IMR-90 (cell line): ENCODE measurements at regions not wholly inside any gene's neighbourhood (a gene's known extent, or its start where the extent isn't known, plus 50 kb on each side); places are given as distances from the start of the nearest gene placed in this dataset.

Source experiments
- ATAC-seq: fragments of 200-7000 bp; cut with Tn5 transposase; 2 replicates; pipeline ENCODE4 v1.9.1; 2020; ENCODE audit warnings: low read depth, mild to moderate bottlenecking, moderate library complexity
- BruUV-seq: library from RNA; stranded (reverse); fragments of 400-500 nt; replicated peaks from 2 replicates; lab custom pipeline; 2021; lab: Mats Ljungman, UMichigan
- CTCF ChIA-PET: fragments of 300-600 bp; formaldehyde crosslinking; extraction: SDS; loops from one replicate; lab custom pipeline; 2021; ENCODE audit warnings: antibody characterized with exemption; lab: Yijun Ruan, JAX
- POLR2A ChIA-PET: fragments of 300-600 bp; sonication (Branson Sonifier 250); formaldehyde crosslinking; loops from one replicate; lab custom pipeline; 2022; ENCODE audit warnings: antibody characterized with exemption; ENCODE audit not compliant: unreplicated experiment; lab: Charles Lee
- DNase-seq: peaks from one replicate; pipeline ENCODE4 v3.0.0; 2013
- H2AFZ ChIP-seq: replicated peaks from 2 replicates; pipeline ENCODE3; 2013; ENCODE audit warnings: low read length, mild to moderate bottlenecking; ENCODE audit not compliant: poor library complexity
- H2AK5ac ChIP-seq: 2 replicates; pipeline ENCODE4 v1.6.1; 2013; ENCODE audit warnings: low read depth, low read length, inconsistent platforms
- H2AK9ac ChIP-seq: replicated peaks from 2 replicates; pipeline ENCODE3; 2013; ENCODE audit warnings: mild to moderate bottlenecking, low read depth, low read length, moderate library complexity; ENCODE audit not compliant: poor library complexity
- H2BK120ac ChIP-seq: 2 replicates; pipeline ENCODE4 v1.6.1; 2013; ENCODE audit warnings: low read depth, low read length, inconsistent platforms
- H2BK15ac ChIP-seq: 3 replicates; pipeline ENCODE4 v1.6.1; 2013; ENCODE audit warnings: low read depth, low read length, inconsistent platforms
- H2BK20ac ChIP-seq: 2 replicates; pipeline ENCODE4 v1.6.1; 2013; ENCODE audit warnings: low read depth, mild to moderate bottlenecking, inconsistent platforms, low read length, moderate library complexity
- H2BK5ac ChIP-seq: 2 replicates; pipeline ENCODE4 v1.6.1; 2013; ENCODE audit warnings: mild to moderate bottlenecking, low read depth, low read length, inconsistent platforms; ENCODE audit not compliant: poor library complexity, severe bottlenecking
- H3K14ac ChIP-seq: replicated peaks from 2 replicates; pipeline ENCODE4 v1.6.1; 2013; ENCODE audit warnings: low read depth, low read length, inconsistent platforms
- H3K18ac ChIP-seq: 2 replicates; pipeline ENCODE4 v1.6.1; 2013; ENCODE audit warnings: low read depth, low read length, control low read depth
- H3K23ac ChIP-seq: 2 replicates; pipeline ENCODE4 v1.6.1; 2013; ENCODE audit warnings: low read depth, low read length, inconsistent platforms
- H3K27ac ChIP-seq: 2 replicates; pipeline ENCODE4 v1.5.1; 2013; ENCODE audit warnings: mild to moderate bottlenecking, control low read depth, low read length; ENCODE audit not compliant: insufficient read depth
- H3K27me3 ChIP-seq: 2 replicates; pipeline ENCODE4 v1.6.1; 2013; ENCODE audit warnings: low read length; ENCODE audit not compliant: control insufficient read depth, insufficient read depth
- H3K36me3 ChIP-seq: 2 replicates; pipeline ENCODE4 v1.6.1; 2013; ENCODE audit warnings: low read length, mixed read lengths; ENCODE audit not compliant: control insufficient read depth, insufficient read depth
- H3K4ac ChIP-seq: 2 replicates; pipeline ENCODE4 v1.6.1; 2013; ENCODE audit warnings: low read depth, low read length, inconsistent platforms
- H3K4me1 ChIP-seq: 2 replicates; pipeline ENCODE4 v1.6.1; 2013; ENCODE audit warnings: low read length, mixed read lengths; ENCODE audit not compliant: control insufficient read depth, insufficient read depth
- H3K4me2 ChIP-seq: 2 replicates; pipeline ENCODE4 v1.6.1; 2013; ENCODE audit warnings: low read depth, mild to moderate bottlenecking, control low read depth, low read length, moderate library complexity
- H3K4me3 ChIP-seq: 2 replicates; pipeline ENCODE4 v1.5.1; 2013; ENCODE audit warnings: low read depth, mild to moderate bottlenecking, control low read depth, low read length, moderate library complexity; ENCODE audit not compliant: insufficient read depth
- H3K56ac ChIP-seq: 2 replicates; pipeline ENCODE4 v1.6.1; 2013; ENCODE audit warnings: low read length, inconsistent platforms; ENCODE audit not compliant: insufficient read depth; ENCODE audit errors: extremely low read depth
- H3K79me1 ChIP-seq, 2 experiments: 2 replicates each; pipeline ENCODE4 v1.6.1; 2013; ENCODE audit warnings: low read length in 2 of 2, inconsistent platforms in 1 of 2, low read depth in 1 of 2
- H3K9ac ChIP-seq: 2 replicates; pipeline ENCODE4 v1.6.1; 2013; ENCODE audit warnings: low read depth, low read length, control low read depth
- H3K9me1 ChIP-seq: 2 replicates; pipeline ENCODE4 v1.6.1; 2013; ENCODE audit warnings: low read length, inconsistent platforms; ENCODE audit not compliant: insufficient read depth
- H3K9me3 ChIP-seq: 2 replicates; pipeline ENCODE4 v1.6.1; 2013; ENCODE audit warnings: low read length; ENCODE audit not compliant: control insufficient read depth, insufficient read depth
- H4K20me1 ChIP-seq: 2 replicates; pipeline ENCODE4 v1.6.1; 2013; ENCODE audit warnings: low read length, inconsistent platforms; ENCODE audit not compliant: insufficient read depth
- H4K5ac ChIP-seq: 2 replicates; pipeline ENCODE4 v1.6.1; 2013; ENCODE audit warnings: mild to moderate bottlenecking, low read depth, low read length, control low read depth
- H4K8ac ChIP-seq, 2 experiments: 2 replicates each; pipeline ENCODE4 v1.6.1; 2013; ENCODE audit warnings: low read depth in 2 of 2, low read length in 2 of 2, control low read depth in 1 of 2, inconsistent platforms in 1 of 2
- H4K91ac ChIP-seq: 2 replicates; pipeline ENCODE4 v1.6.1; 2013; ENCODE audit warnings: low read depth, low read length, inconsistent platforms; ENCODE audit not compliant: insufficient read depth
- BHLHE40 ChIP-seq: fragments of 150-350 bp; IDR thresholded peaks from 2 replicates; pipeline ENCODE4 v1.6.1; 2016; ENCODE audit warnings: mild to moderate bottlenecking, low read depth, low read length
- CEBPB ChIP-seq: IDR thresholded peaks from 2 replicates; pipeline ENCODE4 v1.6.1; 2012; ENCODE audit warnings: low read depth, low read length, improper control_type of control experiment
- FOS ChIP-seq: fragments of 150-350 bp; IDR thresholded peaks from 2 replicates; pipeline ENCODE4 v1.6.1; 2016; ENCODE audit warnings: low read depth, low read length
- MAZ ChIP-seq: IDR thresholded peaks from 2 replicates; pipeline ENCODE4 v1.6.1; 2012; ENCODE audit warnings: low read depth, mild to moderate bottlenecking, low read length, improper control_type of control experiment, moderate library complexity, borderline replicate concordance
- POLR2A ChIP-seq: IDR thresholded peaks from 2 replicates; pipeline ENCODE4 v1.6.1; 2012; ENCODE audit warnings: mild to moderate bottlenecking, low read depth, low read length
- WGBS, 2 experiments: methylation state at CpG; one replicate each; pipeline versions ENCODE4 v1.1.5 to v1.1.7; 2013; ENCODE audit warnings: missing lambda C conversion rate in 2 of 2; ENCODE audit not compliant: insufficient read length in 1 of 2; ENCODE audit errors: extremely low coverage in 2 of 2; 5-methylcytosine and 5-hydroxymethylcytosine counted together
- dilution Hi-C: fragments of 300-500 bp; cut with HindIII; formaldehyde crosslinking; loops from one replicate; pipeline ENCODE4 v1.14.3; 2018; ENCODE audit warnings: low sequenced_read_pairs; ENCODE audit not compliant: unreplicated experiment
- in situ Hi-C: fragments of 300-500 bp; cut with MboI; formaldehyde crosslinking; loops from 3 replicates; pipeline ENCODE4 v1.14.3; 2019; ENCODE audit warnings: low sequenced_read_pairs, inconsistent platforms, mixed read lengths
- intact Hi-C: fragments of 100-400 bp; cut with micrococcal nuclease; formaldehyde crosslinking; loops from 2 replicates; pipeline ENCODE4 v1.10.0; 2022
- TF ChIP-seq, protein P1 (sequence below): conservative IDR thresholded peaks from 2 replicates; pipeline ENCODE4 v1.5.1; 2012; ENCODE audit warnings: mild to moderate bottlenecking, low read depth, low read length, improper control_type of control experiment
- TF ChIP-seq, protein P2 (sequence below): fragments of 150-350 bp; IDR thresholded peaks from 2 replicates; pipeline ENCODE4 v1.6.1; 2017; ENCODE audit warnings: mild to moderate bottlenecking, antibody characterized with exemption, low read length, low read depth

DNA sequence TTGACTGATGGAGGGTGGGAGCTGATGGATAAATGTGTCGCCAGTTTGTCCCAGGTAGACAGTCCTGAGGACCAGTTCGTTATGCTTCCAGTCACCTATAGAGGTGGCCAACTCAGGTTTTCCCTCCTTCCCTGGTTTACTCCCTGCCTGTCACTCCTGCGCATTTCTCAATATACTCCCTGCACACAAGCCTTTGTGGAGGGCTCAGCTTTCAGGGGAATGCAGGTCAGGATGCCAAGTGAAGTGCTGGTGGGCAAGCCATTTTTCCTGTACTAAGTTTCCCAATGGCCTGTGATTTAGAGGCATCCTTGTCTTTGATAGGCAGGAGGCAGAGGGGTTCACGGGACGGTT is 473.5 kb upstream of the ZMIZ1 start:
- intact Hi-C loops (no loop called here), dilution Hi-C loops (no loop called here), in situ Hi-C loops (no loop called here)
- BruUV-seq, result no TSS peak
- POLR2A ChIA-PET, result no interaction called here
- Histone ChIP-seq H4K8ac (no peak overlapping the region), H3K36me3 (no peaks in the 10 kb centered on the region), H3K14ac (no peak overlapping the region), H2BK5ac (no peak overlapping the region), H2BK120ac (no peak overlapping the region), H2AFZ (no peak overlapping the region), H3K18ac (no peak overlapping the region), H3K4me2 (no peak overlapping the region), H4K20me1 (no peaks in the 10 kb centered on the region), H3K9ac (no peak overlapping the region), H3K9me3 (no peaks in the 10 kb centered on the region), H2AK5ac (no peak overlapping the region), H3K4ac (no peak overlapping the region), H2BK15ac (no peak overlapping the region), H3K9me1 (no peaks in the 10 kb centered on the region; the same call in 1 of the 2 replicates), H3K27me3 (peaks cover 18% of the 10 kb centered on the region), H2BK20ac (no peak overlapping the region), H4K91ac (no peak overlapping the region), H2AK9ac (no peak overlapping the region), H3K23ac (no peak overlapping the region), H3K27ac (no peak overlapping the region), H3K4me3 (no peak overlapping the region), H3K4me1 (no peaks in the 10 kb centered on the region; the same call in 1 of the 2 replicates), H3K56ac (no peak overlapping the region), H3K79me1 (no peaks in the 10 kb centered on the region), H4K5ac (no peak overlapping the region)
- TF ChIP-seq, protein P1, sequence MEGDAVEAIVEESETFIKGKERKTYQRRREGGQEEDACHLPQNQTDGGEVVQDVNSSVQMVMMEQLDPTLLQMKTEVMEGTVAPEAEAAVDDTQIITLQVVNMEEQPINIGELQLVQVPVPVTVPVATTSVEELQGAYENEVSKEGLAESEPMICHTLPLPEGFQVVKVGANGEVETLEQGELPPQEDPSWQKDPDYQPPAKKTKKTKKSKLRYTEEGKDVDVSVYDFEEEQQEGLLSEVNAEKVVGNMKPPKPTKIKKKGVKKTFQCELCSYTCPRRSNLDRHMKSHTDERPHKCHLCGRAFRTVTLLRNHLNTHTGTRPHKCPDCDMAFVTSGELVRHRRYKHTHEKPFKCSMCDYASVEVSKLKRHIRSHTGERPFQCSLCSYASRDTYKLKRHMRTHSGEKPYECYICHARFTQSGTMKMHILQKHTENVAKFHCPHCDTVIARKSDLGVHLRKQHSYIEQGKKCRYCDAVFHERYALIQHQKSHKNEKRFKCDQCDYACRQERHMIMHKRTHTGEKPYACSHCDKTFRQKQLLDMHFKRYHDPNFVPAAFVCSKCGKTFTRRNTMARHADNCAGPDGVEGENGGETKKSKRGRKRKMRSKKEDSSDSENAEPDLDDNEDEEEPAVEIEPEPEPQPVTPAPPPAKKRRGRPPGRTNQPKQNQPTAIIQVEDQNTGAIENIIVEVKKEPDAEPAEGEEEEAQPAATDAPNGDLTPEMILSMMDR, result no peak
- no peak for TF ChIP-seq CEBPB
- no peak for TF ChIP-seq BHLHE40
- TF ChIP-seq MAZ, result no peak
- no peak for TF ChIP-seq FOS
- TF ChIP-seq, protein P2, sequence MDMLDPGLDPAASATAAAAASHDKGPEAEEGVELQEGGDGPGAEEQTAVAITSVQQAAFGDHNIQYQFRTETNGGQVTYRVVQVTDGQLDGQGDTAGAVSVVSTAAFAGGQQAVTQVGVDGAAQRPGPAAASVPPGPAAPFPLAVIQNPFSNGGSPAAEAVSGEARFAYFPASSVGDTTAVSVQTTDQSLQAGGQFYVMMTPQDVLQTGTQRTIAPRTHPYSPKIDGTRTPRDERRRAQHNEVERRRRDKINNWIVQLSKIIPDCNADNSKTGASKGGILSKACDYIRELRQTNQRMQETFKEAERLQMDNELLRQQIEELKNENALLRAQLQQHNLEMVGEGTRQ, result no peak
- no peak for TF ChIP-seq POLR2A
- CTCF ChIA-PET, result no interaction called here
- WGBS, 2 experiments, result no CpG with 5 or more reads among the region's 5 CpGs
- ATAC-seq, result no peak
- DNase-seq, result no peak
